LHCN-M2 (cell line): ENCODE measurements at regions not wholly inside any gene's neighbourhood (a gene's known extent, or its start where the extent isn't known, plus 50 kb on each side); places are given as distances from the start of the nearest gene placed in this dataset.

Experiments used
- DNase-seq: peaks from one replicate; pipeline ENCODE4 v3.0.0-alpha.2; 2012; ENCODE audit warnings: low read depth

DNA sequence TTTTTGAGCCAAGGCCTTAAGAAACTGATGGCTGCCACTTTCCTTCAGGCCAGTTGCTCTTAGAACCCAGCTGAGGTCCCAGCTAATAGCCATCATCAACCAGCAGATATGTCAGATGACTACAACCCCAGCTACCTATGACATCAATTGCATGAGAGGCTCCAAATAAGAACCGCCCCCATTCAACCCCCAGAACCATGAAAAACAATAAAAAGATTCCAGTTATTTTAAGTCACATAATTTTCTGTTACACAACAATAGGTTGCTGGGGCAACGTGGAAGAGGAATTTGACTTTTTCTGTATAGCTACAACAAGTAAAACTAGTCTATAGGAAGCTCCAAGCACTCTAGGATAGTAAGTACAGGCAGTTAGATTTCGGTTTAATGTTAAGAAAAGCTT is 216.3 kb upstream of the MTNR1B start:
- no peak for DNase-seq

DNA sequence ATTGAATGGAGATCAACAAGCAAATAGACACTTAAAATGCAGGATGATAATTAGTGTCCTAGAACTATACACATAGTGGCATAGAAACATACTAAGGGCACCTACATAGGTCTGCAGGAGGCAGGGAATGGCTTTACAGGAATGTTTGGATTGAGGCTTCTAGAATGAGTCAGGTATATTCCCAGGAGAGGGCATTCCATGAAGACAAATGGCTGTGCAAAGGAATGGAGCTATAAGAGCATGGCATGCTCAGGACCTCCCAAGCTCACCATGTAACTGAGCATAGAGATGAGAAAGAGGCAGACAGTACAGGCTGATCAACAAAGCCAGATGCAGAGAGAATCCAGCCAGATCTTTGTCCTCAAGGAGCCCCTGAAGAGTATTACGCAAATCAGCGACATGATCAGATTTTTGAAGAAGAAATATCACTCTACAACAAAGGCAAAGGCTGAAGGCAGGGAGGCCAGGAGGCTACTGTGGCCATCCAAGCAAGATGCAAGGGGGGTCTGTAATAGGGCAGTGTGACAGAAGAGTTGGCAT is 211.1 kb upstream of the MTNR1B start:
- no peak for DNase-seq

DNA sequence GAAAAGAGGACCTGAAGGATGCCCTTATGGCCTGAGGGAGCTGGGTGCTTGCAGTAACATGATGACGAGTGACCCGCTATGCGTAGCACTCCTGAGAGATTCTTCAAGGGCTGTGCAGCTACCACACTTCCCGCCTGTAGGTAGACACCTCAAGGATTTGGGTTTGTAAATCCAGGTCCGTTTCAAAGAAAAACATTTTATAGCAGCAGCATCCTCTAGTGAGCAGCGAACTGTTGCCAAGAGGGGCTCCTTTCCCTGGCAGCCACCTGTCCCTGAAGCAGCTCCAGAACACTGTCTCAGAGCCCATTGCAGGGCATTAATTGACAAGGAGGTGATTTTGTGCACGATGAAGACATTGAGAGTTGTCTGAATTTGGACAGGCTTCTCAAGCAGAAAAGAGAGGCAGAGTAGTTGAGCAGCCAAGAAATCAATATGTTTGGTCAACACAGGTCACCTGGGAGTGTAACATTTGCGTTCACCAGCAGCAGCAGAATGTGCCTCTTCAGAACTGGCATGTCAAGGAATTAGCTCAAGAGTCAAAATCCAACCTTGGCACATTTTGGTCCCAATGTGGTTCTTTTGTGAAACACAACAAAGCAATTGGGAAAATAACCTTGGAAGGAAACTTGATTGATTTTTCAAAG is 209.8 kb upstream of the MTNR1B start:
- no peak for DNase-seq

DNA sequence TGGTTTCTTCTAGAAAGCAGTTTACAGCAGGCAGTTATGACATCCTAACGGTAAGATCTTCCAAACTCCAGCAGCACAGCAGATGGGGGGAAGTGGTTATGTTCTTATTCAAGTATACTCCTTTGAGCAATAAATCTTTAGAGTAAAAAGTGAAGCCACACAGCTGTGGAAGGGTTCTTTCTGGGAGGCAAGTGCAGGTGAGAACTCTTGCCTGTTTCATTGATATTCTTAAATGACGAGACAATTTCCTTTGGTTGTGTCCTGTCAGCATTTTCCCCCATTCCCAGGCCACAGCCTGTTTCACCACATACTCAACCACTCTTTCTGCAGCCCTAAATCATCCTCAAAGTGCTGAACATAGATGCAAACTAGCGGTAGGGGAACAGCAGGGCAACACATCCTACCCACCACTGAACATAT is 207.3 kb upstream of the MTNR1B start:
- DNase-seq: no peak

DNA sequence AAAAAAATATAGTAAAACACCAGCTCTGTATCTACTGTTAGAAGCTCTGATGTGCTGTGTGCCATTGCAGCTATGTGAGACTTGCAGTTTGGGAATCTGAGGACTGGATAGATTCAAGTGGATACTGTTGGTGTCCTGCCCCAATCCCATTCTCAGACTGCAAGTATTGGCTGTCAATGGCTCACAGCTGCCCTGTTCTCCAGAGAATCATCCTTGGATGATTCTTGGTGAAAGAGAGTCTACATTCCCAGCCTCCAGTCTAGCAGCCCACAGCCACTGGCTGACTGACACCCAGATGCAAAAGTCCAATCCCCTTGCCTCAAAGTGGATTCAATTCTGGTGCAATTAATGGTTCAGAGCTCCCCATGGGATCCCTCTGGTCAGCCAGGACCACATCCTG is 206.1 kb upstream of the MTNR1B start:
- DNase-seq: no peak

DNA sequence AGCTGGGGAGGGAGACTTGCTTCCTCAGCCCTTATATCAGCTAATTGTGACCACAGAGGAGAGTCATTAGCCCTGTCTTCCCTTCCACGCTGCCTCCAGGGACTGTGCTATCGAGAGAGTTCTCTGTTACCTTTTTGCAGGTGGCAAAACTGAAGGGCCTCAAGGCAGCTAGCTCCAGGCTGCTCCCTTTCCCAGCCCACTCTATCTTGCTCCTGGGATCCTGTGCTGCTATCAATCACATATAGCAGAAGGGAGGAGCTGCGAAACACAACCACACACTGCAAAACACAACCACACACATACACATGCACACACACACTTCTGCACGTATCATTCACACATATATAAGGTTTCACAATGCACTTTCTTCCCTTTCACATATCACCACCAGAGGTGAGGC is 205.3 kb upstream of the MTNR1B start:
- no peak for DNase-seq

DNA sequence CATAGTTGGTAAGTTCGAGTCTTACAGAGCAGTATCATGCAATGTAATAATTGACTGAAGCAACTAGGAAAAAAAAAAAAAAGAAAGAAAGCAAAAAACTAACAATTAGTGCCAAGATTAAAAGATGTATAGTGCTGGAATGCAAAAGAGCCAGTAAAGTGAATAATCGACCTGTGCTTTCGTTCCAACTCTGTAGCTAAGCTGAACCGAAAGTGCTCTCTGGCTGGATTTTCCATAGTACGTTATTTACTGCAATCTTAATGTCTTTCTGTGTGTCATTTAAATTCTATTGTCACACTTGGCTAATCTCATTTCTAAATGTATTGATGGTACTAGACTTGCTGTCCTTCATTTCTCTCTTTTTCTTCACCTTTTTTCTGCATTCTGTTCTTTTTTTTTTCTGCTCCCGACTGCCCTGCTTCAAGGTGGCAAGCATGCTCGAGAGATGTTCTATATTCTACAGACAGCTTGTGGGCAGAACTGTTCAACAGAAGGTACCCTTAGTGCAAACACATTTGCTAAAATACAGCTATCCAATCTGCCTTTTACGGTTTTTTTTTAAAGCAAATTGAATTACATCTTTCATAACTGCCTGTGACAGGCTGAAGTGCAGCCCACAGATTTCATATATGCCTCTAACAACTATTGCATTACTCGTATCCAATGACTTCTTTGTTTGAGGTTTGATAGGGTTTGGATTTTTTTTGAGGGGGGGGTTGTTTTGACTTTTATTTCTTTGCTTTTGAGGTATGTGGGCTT is 204.2 kb upstream of the MTNR1B start:
- no peak for DNase-seq

DNA sequence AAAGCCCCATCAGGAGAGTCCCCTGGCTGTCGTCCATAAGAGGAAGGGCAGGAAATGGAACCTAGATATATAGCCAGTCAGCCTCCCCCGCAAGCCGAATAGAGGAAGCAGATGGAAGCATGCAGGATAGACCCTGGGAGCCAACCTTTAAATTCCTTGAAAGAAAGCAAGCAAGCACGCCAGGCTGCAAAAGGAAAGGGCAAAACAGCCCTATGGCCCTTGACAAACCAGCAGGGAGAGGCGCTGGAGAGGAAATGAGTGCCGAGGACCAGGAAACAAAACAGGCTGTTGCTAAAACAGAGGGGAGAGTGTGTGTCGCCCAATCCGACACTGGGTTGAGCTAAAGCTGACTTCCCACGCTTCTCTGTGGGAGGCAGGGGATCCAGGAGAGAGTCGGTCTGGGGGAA is 203.5 kb upstream of the MTNR1B start:
- DNase-seq: no peak

DNA sequence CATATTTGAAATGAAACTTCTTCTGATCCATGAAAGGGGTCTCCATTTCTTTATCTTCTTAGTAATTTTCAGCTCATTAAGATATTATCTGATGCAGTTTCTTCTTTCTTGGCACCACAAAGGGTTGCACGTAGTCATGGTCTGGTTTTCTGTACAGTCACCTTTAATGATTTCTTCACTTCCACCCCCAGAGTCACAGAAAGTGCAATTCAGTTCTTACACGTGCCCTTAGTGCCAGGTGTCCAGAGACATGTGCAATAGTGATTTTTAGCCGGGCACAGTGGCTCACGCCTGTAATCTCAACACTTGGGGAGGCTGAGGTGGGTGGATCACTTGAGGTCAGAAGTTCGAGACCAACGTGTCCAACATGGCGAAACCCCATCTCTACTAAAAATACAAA is 202.8 kb upstream of the MTNR1B start:
- DNase-seq: no peak

DNA sequence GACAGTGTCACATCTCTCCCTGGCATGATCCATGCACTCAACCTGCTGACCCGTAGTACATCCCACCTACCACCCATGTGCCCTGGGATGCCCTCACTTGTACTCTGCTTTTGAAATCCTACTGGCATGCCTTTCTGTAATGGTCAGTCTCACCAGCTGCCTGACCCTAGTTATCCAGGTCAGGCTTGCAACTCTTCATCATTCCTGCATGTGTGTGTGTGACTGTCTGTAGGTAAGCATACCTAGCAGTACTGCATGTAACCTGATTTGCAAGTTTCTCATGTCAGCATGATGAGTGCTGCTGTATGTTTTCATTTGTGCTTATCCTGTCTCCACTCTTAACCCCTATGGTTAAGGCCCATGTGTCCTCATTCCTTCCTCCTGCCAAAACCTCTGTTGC is 202.0 kb upstream of the MTNR1B start:
- no peak for DNase-seq

DNA sequence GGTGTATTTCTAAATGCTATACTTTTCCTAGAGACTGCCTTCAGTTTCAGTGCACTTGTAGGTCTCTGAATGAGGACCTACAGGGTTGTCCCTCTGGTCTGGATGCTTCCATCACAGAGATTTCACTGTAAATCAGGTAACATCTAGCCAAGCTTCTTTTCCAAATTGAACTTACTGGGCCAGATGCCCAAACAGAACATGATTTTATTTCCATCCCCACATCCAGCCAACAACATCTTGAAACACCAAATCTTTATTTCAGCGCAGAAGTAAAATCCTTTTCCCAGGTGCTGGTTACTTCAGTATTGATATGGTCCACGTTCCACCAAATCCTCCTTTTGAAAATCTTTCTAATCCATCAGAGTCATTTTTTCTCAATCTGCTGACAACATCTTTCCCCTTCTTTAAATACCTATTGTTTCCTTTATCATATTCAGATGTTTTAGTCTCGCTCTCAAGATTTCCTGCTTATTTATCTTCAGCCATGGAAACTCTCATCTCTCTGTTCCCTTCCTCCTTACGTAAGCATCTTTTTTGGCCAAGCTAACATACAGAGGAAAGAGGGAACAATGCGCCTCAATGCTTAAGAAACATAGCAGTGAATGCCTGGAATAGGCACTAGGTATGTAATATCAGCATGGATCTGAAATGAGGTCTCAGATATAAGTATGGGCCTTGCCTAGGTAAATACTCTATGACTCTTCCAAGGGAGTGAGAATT is 201.2 kb upstream of the MTNR1B start:
- no peak for DNase-seq

DNA sequence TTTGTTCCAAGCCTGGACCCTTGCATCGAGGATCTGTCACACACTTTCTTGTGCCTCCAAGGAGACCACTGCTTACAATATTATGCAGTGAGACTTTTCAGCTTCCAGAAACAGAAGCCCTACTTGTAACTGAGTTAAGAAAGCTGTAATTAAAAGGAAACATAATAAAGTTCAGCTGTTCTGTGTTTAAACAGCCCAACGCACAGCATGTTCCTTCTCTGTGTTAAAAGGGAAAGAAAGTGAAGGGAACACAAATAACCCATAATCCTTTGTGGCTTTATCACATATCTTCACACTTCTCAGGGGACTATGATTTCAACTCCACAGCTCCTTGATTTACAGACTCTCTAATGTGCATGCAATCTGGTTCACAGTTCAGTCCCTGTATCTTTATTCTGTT is 200.3 kb upstream of the MTNR1B start:
- no peak for DNase-seq

DNA sequence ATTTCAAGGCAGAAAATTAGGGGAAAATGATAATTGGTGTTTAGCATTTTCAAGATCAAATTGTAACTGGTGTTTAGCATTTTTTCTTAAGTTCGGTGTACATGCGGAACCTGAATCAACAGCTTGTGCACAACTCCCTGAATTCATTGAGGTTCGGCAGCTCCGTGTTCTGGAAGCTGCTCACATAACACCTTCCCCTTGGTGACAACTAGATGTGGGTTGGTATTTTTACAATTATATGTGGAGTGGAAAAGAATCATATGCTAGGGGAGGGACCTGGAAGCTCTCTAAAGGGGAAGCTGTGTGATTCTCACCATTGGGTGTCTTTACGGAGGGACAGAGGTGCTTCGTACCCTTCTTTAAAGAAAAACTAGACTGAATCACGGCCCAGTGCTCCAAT is 199.0 kb upstream of the MTNR1B start:
- DNase-seq: no peak

DNA sequence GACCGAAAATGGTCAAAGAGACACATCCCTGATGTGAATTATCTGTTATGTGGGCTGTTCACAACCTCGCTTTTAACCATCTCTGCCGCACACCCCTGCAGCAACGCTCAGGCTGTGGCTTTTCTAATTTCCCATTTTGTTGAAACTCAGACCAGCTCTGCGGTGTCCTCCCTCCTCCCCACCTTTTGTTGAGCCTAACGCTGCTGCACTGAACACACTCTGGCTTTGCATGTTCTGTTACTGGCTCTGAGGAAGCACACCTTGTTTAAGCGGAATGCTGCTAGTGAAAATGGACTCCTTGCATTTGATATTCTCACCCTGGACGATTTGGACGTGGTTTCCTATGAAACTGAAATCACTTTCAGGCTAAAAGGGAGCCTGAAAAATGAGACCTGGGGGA is 198.5 kb upstream of the MTNR1B start:
- DNase-seq: no peak

DNA sequence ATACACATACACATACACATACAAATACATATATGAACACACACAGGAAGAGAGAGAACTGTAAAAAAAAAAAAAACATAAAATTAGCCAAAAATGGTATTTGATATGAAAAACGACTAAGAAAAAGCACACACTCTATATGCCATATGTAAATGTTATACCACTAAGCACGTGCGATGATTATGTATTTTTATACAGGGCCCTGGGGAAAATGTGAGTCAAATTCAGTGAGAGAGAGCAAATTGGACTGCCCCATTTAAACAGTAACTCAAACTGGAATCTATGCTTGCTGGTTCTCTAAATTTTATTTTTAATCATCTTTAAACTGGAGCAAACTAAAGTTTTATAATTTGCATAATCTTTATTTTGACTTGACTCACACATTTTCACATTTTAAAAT is 197.8 kb upstream of the MTNR1B start:
- DNase-seq: no peak

DNA sequence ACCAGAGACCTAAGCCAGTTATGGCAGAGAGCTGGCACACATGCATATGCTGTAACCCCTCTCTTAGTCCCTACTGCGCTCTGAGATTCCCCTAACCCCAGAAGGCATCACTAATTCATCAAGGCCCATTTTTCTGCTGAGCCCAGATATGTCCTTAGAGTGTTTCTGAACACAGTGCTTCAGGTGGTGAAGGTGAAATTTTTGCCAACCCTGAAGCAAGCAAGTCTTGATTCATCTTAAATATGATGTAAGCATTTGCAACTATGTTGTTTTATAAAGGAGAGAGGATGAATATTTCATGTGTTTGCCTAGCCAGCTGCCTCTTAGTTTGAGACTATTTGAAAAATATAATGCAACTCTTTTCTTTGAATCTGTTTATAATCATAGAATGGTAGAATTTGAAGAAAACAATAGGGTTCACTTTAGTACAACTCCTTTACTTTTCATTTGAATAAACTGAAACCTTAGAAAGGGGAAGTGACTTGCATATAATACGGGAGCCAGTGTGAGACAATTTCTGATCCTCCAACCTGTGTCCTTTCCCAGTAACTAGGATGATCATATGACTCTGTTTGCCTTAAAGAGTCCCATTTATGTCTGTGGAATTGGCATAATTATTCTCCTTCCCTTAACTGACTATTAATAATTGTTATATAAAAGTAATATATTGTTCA is 194.3 kb upstream of the MTNR1B start:
- no peak for DNase-seq

DNA sequence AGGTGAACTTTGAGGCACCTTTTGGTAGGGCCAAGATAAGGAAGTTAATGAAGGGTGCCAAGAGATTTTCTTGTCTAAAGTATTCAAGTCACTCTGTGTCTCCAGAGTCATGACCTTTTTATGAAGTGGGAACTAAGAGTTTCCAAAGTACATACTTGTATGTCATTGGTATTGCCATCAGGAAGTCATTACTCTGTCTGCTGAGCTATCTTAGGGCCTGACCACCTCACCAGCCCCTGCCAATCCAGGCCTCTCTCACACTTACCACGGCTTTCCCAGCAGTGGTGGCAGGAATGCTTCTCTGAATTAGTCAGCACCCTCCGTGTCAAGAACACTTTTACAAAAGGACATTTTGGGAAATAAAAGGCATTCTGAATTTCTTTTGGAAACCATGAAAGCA is 192.8 kb upstream of the MTNR1B start:
- DNase-seq: no peak

DNA sequence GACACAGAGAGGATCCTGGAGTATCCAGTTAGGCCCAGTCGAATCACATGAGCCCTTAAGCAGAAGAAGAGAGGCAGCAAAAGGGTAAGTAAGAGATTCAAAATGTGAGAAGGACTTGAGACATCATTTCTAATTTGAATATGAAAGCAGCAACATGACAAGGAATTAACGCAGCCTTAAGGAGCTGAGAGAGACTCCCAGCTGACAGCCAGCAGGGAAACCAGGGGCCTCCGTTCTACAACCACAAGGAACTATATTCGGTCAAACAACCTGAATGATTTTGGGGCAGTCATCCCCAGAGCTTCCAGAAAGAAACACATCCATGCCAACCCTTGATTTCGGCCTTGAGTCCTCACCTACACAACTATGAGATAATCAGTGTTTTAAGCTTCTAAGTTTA is 189.7 kb upstream of the MTNR1B start:
- DNase-seq: no peak

DNA sequence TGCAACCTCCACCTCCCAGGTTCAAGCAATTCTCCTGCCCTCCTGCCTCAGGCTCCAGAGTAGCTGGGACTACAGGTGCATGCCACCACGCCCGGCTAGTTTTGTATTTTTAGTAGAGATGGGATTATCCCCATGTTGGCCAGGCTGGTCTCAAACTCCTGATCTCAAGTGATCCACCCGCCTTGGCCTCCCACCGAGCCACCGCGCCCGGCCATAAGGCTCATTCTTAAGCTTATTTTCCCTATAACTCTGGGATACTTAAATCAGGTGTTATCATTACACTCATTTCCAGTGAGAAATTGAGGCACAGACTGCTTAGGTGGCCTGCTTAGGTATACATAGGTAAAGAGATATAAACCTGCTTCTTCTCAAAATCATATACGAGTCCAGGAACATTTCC is 188.3 kb upstream of the MTNR1B start:
- DNase-seq: no peak

DNA sequence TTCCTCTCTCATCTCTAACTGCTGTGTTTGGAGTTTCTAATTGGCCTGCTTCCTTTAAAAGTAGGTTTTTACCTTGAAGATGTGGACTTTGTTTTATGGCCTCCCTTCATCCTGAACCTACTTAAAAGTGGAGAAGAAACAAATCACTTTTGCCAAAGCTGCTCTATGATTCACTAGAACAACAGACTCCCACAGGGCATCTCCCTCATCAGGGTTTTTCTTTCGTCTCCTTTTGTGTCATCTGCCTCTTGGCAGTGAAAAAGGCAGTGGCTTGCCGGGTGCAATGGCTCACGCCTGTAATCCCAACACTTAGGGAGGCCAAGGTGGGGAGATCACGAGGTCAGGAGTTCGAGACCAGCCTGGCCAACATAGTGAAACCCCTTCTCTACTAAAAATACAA is 186.6 kb upstream of the MTNR1B start:
- DNase-seq: no peak

DNA sequence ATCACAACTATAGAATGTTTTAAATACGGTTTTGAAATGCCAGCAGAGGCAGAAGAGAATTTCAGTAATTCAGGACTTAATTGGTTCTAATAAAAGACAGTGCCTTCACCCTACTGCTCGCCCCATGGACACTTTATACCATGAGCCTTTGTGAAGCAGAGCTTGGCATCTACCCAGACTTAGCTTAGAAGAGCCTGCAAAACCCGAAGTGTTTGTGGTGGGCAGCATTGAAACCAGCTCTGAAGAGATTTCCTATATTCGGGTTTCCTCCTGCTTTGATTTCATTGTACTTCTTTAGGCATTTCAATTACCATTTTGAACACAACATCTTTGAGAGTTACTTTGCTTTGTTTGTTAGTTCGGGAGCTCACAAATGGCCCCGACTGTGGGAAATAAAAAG is 185.1 kb upstream of the MTNR1B start:
- no peak for DNase-seq

DNA sequence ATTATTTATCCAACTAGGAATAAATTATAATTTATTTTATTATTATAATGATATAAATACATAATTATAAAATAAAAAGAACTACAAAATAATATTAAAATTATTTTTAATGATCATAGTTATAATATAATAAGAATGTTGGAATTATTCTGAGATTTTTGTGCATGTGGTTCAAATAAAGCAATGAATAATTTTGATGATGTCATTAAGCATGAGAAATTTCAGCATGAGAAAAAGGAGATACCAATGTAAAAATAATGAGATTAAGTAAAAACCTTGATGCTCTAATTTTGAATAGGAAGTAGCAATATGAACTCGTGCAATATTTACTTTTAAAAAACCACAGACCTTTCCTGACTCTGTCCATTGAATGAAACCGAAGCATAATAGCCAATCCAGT is 181.8 kb upstream of the MTNR1B start:
- no peak for DNase-seq
